ENCODE measurements at regions not wholly inside any gene's neighbourhood (a gene's known extent, or its start where the extent isn't known, plus 50 kb on each side); places are given as distances from the start of the nearest gene placed in this dataset.

- Histone ChIP-seq H3K4me3 (ENCODE audit: extremely low read depth in 1 of 4, insufficient read depth in 2 of 4, low read depth in 3 of 4, low read length in 4 of 4) (no peak overlapping the region), H3K4me1 (replicated peaks in 1 of 4; ENCODE audit: control insufficient read depth in 3 of 4, insufficient read depth in 4 of 4, low read length in 3 of 4) (peaks cover 7 to 11% (median 8%) of the 10 kb centered on the region in 4 experiments), H3K27ac (ENCODE audit: low read depth, low read length) (no peak overlapping the region), H3K4me2 (ENCODE audit: insufficient read depth in 1 of 2, low read depth in 2 of 2, low read length in 2 of 2) (no peak overlapping the region), H2BK20ac (ENCODE audit: low read length) (no peak overlapping the region), H3K14ac (ENCODE audit: insufficient read length) (no peak overlapping the region), H3K27me3 (replicated peaks in 1 of 4; ENCODE audit: control insufficient read depth in 3 of 4, extremely low read depth in 1 of 4, insufficient read depth in 3 of 4, low read length in 3 of 4) (no peaks in the 10 kb centered on the region), H3K9me3 (ENCODE audit: insufficient read depth in 2 of 2, low read depth in 1 of 2, low read length in 1 of 2) (no peaks in the 10 kb centered on the region), H3K79me1 (ENCODE audit: low read depth, low read length) (no peaks in the 10 kb centered on the region), H3K56ac (replicated peaks; ENCODE audit: insufficient read length, low read depth, low read length) (no peak overlapping the region), H3K79me2 (ENCODE audit: control insufficient read depth in 1 of 2, insufficient read depth in 2 of 2, low read length in 2 of 2) (no peaks in the 10 kb centered on the region), H4K8ac (ENCODE audit: extremely low read depth, insufficient read depth, low read length) (no peak overlapping the region), H2BK120ac (replicated peaks; ENCODE audit: low read depth, low read length) (no peak overlapping the region), H2BK5ac (ENCODE audit: low read depth, low read length) (no peak overlapping the region), H2BK12ac (ENCODE audit: low read depth, low read length) (no peak overlapping the region), H2AK5ac (ENCODE audit: low read depth, low read length) (no peak overlapping the region), H2AFZ (ENCODE audit: low read length) (no peak overlapping the region), H4K91ac (replicated peaks; ENCODE audit: insufficient read length, low read length) (no peak overlapping the region), H4K20me1 (replicated peaks in 1 of 2; ENCODE audit: control insufficient read depth in 1 of 2, insufficient read depth in 2 of 2, low read length in 2 of 2) (no peaks in the 10 kb centered on the region), H2BK15ac (ENCODE audit: low read length) (no peak overlapping the region), H3K36me3 (ENCODE audit: control insufficient read depth in 2 of 4, insufficient read depth in 4 of 4, low read length in 3 of 4) (no peaks in the 10 kb centered on the region), H4K5ac (ENCODE audit: insufficient read length, low read depth, low read length) (no peak overlapping the region), H3K9ac (replicated peaks in 1 of 4; ENCODE audit: extremely low read depth in 1 of 4, low read depth in 3 of 4, low read length in 3 of 4) (no peak overlapping the region), H3K23me2 (ENCODE audit: low read depth, low read length) (peaks cover 4% of the 10 kb centered on the region; the same call in 1 of the 2 replicates), H3K23ac (ENCODE audit: insufficient read length) (no peak overlapping the region), H3K4ac (replicated peaks; ENCODE audit: insufficient read length, low read depth, low read length) (no peak overlapping the region), H3K18ac (ENCODE audit: extremely low read depth, low read length) (no peak overlapping the region)
- TF ChIP-seq MAFK (IDR thresholded peaks at IDR 0.05; ENCODE audit: low read depth, low read length) (no peak), YY1 (IDR thresholded peaks at IDR 0.05; ENCODE audit: low read depth, low read length) (no peak)
- ChIA-PET CTCF (ENCODE audit: partially characterized antibody) (interaction anchor here (0.9 to 1.8 kb wide), 6 partner anchors 10 to 217 kb away, joined by 3 to 5 read pairs (median 4); no protein-coding TSS in a partner anchor), POLR2A (ENCODE audit: partially characterized antibody) (no interaction called here)
- FAIRE-seq (no peak), DNase-seq (ENCODE audit: low read depth in 1 of 2, low spot score in 2 of 2) (no peak)
- 49% methylated on average over 2 of the region's 2 CpGs; no CpG with 5 or more reads in 1 of the 2 experiments for WGBS, 2 experiments (ENCODE audit: extremely low coverage in 1 of 2, insufficient coverage in 1 of 2, insufficient read length in 1 of 2, insufficient replicate concordance in 2 of 2, low coverage in 1 of 2, low lambda C conversion rate in 2 of 2, missing lambda C conversion rate in 1 of 2)
Measured at GRCh38 chr22:26985206-26985605, 327.8 kb downstream of the MIAT start.

All from H1 (cell line).